ENCODE measurements at regions not wholly inside any gene's neighbourhood (a gene's known extent, or its start where the extent isn't known, plus 50 kb on each side); places are given as distances from the start of the nearest gene placed in this dataset.

- H3K27me3 Mint-ChIP-seq = peaks cover 26% of the 10 kb centered on the region
- no peak overlapping the region for H3K4me3 Mint-ChIP-seq
- H3K27ac Mint-ChIP-seq = no peak overlapping the region
- no peak for DNase-seq (ENCODE audit: low spot score in 2 of 2)
- no peaks in the 10 kb centered on the region for H3K9me3 Mint-ChIP-seq
- H3K4me1 Mint-ChIP-seq = peaks cover 5% of the 10 kb centered on the region
- no peak for ATAC-seq (ENCODE audit: low read depth)
- no peaks in the 10 kb centered on the region for H3K36me3 Mint-ChIP-seq
Measured at GRCh38 chr16:87552072-87552718, 50.1 kb upstream of the JPH3 start.

DNA sequence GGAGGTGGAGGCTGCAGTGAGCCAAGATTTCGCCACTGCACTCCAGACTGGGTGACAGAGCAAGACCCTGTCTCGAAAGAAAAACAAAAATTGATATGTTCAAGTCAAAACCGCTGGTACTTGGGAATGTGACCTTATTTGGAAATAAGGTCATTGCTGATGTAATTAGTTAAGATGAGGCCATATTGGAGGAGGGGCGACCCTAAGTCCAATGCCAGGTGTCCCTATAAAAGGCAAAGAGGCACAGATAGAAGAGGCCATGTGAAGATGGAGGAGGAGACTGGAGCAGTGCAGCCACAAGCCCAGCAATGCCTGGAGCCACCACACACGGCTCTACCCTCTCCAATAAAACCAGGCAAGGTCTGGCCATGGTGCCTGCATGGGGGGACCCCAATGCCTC, 50.8 kb upstream of the JPH3 start:
- ATAC-seq (ENCODE audit: low read depth) (no peak), DNase-seq (ENCODE audit: low spot score in 2 of 2) (no peak)
- Mint-ChIP-seq H3K27me3 (peaks cover 27% of the 10 kb centered on the region), H3K4me3 (no peak overlapping the region), H3K9me3 (no peaks in the 10 kb centered on the region), H3K27ac (no peak overlapping the region), H3K4me1 (peaks cover 5% of the 10 kb centered on the region), H3K36me3 (no peaks in the 10 kb centered on the region)

DNA sequence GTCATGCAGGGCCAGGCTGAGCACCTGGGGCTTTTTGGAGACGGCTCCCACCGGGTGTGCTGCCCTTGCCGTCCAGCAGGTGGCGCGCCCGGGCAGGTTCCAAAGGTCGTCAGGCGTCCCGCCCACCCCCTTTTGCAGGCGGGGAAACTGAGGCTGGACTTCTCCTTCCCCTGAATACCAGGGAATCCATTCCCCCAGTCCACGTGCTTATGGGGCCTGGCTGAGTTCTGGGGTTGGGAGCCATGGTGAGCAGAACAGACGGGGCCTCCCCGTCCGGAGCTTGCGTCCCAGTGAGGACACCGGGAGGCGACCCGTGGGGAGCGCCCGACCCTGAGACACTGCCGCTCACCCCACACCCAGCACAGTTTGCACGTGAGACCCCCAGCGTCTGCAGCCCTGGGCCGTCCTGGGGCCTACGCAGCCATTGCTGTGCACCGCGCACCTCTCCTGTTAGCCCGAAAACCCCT, 51.8 kb upstream of the JPH3 start:
- Mint-ChIP-seq H3K4me1 (peaks cover 5% of the 10 kb centered on the region), H3K36me3 (no peaks in the 10 kb centered on the region), H3K9me3 (peaks cover 1% of the 10 kb centered on the region), H3K27me3 (peaks cover 29% of the 10 kb centered on the region), H3K27ac (no peak overlapping the region), H3K4me3 (no peak overlapping the region)
- peak; percentile 52 to 73 for DNase-seq (ENCODE audit: low spot score in 2 of 2)
- ATAC-seq (ENCODE audit: low read depth) = peak; percentile 41

GRCh38 chr16:87549627-87550494, 52.4 kb upstream of the JPH3 start:
- Mint-ChIP-seq H3K4me1 (peaks cover 5% of the 10 kb centered on the region), H3K27ac (no peak overlapping the region), H3K4me3 (no peak overlapping the region), H3K9me3 (peaks cover 1% of the 10 kb centered on the region), H3K36me3 (no peaks in the 10 kb centered on the region), H3K27me3 (peaks cover 29% of the 10 kb centered on the region)
- ATAC-seq (ENCODE audit: low read depth) (no peak), DNase-seq (ENCODE audit: low spot score in 2 of 2) (no peak)

DNA sequence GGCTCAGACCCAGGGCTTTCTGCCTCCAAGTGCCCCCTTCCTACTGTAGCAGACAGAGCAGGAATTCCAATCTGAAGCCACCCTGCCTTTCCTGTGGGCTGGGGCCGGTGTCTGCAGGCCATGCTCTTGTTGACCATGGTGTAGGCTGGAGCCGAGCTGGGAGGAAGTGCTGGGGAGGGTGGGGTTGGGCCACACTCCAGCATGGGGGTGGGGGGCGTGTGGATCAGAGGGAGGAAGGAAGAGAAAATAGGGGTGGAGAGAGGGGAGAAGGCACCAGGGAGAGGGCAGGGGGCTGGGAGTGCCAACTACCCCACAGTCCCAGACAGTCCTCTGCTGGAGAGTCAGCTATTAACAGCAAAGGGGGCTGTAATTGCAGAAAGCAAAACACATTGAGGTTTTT, 54.3 kb upstream of the JPH3 start:
- Mint-ChIP-seq H3K4me1 (peaks cover 5% of the 10 kb centered on the region), H3K4me3 (no peak overlapping the region), H3K9me3 (peaks cover 1% of the 10 kb centered on the region), H3K27me3 (peaks cover 32% of the 10 kb centered on the region), H3K36me3 (no peaks in the 10 kb centered on the region), H3K27ac (no peak overlapping the region)
- DNase-seq (ENCODE audit: low spot score in 2 of 2) = no peak
- no peak for ATAC-seq (ENCODE audit: low read depth)

DNA sequence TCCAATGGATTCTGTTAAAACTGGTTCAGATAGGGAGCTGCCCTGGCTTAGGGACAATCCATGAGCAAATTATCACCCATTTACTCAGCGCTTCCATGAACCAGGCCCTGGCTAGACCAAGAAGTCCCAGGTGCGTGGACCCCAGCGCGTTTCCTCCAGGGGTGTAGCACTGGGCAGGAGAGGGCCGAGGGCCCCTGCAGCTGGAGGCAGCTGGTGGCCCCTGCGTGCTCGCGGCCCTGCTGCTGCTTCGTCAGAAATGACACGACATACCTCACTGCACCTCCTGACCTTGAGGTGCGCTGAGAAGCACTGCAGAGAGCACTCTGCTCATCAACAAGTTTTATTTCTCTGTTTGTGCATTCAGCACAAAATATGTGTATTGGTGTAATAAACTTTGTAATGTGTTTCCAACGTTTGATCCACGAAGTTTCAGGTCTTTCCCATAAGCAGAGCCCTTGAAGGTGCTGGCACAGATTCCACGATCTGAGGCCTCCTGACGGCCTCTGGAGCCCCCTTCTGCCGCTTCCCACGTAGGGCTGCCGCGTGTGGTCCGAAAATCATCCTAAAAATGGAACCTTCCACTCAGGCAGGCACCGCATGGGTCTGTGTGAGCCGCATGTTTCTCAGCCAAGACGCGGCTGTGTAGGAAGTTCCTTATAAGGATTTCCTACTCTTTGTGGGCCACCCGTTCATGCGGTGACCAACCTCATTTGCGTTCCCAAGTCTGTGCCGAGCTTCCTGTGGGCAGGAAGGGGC, 50.8 kb upstream of the ZCCHC14 start:
- Mint-ChIP-seq H3K27me3 (peaks cover 31% of the 10 kb centered on the region), H3K36me3 (no peaks in the 10 kb centered on the region), H3K27ac (no peak overlapping the region), H3K4me3 (no peak overlapping the region), H3K9me3 (peaks cover 1% of the 10 kb centered on the region), H3K4me1 (no peaks in the 10 kb centered on the region)
- ATAC-seq (ENCODE audit: low read depth) (no peak), DNase-seq (ENCODE audit: low spot score in 2 of 2) (no peak)

DNA sequence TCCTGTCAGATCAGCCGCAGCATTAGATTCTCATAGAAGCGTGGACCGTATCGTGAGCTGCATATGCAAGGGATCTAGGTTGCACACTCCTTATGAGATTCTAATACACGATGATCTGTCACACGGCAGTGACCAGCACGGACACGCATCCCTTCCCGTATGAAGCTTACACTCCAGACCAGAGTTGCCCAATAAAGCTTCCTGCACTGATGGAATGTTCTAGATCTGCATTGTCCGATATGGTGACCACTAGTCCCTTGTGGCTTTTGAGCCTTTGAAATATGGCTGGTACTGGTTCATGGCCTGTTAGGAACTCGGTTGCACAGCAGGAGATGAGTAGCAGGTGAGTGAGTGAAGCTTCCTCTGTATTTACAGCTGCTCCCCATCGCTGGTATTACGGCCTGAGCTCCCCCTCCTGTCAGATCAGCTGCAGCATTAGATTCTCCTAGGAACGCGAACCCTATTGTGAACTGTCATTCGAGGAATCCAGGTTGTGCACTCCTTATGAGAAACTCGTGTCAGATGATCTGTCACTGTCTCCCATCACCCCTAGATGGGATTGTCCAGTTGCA, 49.8 kb upstream of the ZCCHC14 start:
- Mint-ChIP-seq H3K4me1 (no peaks in the 10 kb centered on the region), H3K27me3 (peaks cover 28% of the 10 kb centered on the region), H3K9me3 (peaks cover 3% of the 10 kb centered on the region), H3K36me3 (no peaks in the 10 kb centered on the region), H3K4me3 (no peak overlapping the region), H3K27ac (no peak overlapping the region)
- ATAC-seq (ENCODE audit: low read depth) (no peak), DNase-seq (ENCODE audit: low spot score in 2 of 2) (no peak)

Measured in memory B cell (primary cell).